ENCODE measurements at regions not wholly inside any gene's neighbourhood (a gene's known extent, or its start where the extent isn't known, plus 50 kb on each side); places are given as distances from the start of the nearest gene placed in this dataset.

DNA sequence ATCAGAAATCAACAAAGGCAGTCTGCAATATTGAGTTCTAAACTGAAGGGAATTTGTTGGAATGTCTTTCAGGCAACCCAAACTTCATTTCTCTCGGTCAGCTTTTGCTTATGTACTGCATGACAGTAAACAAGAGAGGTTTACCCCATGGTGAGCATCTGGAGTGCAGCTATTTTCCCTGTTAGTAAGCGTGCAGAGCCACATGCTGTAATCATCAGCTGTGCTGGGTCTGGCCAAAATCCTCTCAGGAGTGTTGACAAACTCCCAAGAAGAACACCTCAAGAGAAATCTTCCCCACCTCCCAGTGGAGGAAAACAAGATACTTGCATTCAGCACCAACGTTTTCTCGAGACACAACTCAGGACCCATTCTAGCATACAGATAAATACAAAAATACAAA, 83.6 kb upstream of the ADAMTSL1 start:
- TF ChIP-seq, protein P1, sequence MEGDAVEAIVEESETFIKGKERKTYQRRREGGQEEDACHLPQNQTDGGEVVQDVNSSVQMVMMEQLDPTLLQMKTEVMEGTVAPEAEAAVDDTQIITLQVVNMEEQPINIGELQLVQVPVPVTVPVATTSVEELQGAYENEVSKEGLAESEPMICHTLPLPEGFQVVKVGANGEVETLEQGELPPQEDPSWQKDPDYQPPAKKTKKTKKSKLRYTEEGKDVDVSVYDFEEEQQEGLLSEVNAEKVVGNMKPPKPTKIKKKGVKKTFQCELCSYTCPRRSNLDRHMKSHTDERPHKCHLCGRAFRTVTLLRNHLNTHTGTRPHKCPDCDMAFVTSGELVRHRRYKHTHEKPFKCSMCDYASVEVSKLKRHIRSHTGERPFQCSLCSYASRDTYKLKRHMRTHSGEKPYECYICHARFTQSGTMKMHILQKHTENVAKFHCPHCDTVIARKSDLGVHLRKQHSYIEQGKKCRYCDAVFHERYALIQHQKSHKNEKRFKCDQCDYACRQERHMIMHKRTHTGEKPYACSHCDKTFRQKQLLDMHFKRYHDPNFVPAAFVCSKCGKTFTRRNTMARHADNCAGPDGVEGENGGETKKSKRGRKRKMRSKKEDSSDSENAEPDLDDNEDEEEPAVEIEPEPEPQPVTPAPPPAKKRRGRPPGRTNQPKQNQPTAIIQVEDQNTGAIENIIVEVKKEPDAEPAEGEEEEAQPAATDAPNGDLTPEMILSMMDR (IDR thresholded peaks at IDR 0.05) = no peak
- no peak for ATAC-seq

DNA sequence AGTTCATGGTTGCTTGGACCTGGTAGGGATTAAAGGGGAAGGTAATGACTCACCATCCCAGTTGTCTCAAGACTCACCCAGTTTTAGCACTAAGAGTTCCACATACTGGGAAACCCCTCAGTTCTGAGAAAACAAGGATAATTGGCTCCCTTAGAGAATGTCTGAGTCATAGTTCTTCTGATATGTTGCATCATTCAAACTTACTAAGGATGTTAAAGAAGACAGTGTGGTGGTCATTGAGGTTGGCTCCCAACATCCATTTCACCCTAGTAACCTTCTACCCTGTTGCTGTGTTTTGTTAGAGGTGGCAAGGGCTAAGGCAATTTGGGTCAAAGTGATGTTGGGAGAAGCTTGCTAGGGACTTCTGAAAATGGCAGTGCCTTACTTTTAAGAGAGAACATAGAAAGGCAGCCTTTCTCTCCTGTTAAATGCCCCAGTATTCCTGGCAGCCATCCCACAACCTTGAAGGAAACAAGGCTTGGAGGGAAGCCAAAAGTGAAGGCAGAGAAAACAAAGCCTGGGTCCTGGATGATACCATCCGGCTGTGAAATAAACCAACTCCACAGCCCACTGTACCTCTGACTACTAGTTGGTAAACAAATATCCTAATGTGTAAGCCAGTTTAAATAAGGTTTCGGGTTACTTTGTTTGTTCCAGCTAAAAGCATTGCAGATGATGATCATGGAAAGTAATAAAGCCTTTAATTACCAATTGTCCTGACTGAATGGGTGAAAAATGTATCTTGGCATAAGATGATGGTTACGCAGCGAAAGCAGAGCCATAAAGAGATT, 80.4 kb upstream of the ADAMTSL1 start:
- peak; percentile 85 for ATAC-seq
- Histone ChIP-seq H3K36me3 (no peaks in the 10 kb centered on the region), H3K27me3 (no peaks in the 10 kb centered on the region), H3K4me1 (no peaks in the 10 kb centered on the region), H3K27ac (peak overlapping the region in 1 of 2 donors; percentile 34), H3K9me3 (no peaks in the 10 kb centered on the region), H3K4me3 (no peak overlapping the region)
- intact Hi-C loops (cut with DNase I) = no loop called here
- peak in 2 of 4 donors; percentile 27 to 61 for DNase-seq
- TF ChIP-seq, protein P1 (IDR thresholded peaks at IDR 0.05) = no peak

More for the DNA sequence above, 83.6 kb upstream of the ADAMTSL1 start:
- DNase-seq = no peak
- H3K27me3 ChIP-seq = no peaks in the 10 kb centered on the region
- no peak overlapping the region for H3K4me3 ChIP-seq
- no peaks in the 10 kb centered on the region for H3K36me3 ChIP-seq
- intact Hi-C loops (cut with DNase I) = no loop called here
- H3K4me1 ChIP-seq = no peaks in the 10 kb centered on the region
- H3K27ac ChIP-seq = no peak overlapping the region
- H3K9me3 ChIP-seq = no peaks in the 10 kb centered on the region

DNA sequence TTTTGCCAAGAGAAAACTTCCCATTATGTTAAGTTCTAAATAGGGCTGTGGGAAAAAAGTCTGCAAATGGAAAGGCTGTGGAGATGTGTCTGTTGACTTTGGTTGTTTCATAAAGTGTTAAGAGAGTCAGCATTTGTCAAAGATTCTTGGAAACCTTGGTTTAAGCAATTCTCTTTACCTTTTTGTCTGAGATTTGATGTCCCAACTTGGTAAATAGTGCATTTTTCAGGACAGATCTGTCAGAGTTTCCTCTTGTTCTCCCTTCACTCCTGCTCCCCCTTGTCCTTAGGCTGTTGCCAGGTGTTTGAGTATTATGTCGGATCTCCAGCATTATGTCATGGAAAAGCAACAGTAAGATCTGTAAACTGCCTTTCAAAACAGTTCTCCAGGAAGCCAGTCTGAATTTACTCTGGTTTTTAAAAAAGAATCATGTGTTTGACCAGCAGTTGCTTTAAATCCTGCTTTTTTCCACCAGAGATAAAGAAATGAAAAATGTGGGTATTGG, 79.1 kb upstream of the ADAMTSL1 start:
- TF ChIP-seq, protein P1 (IDR thresholded peaks at IDR 0.05) = no peak
- Histone ChIP-seq H3K27ac (no peak overlapping the region), H3K4me1 (no peaks in the 10 kb centered on the region), H3K4me3 (no peak overlapping the region), H3K27me3 (no peaks in the 10 kb centered on the region), H3K36me3 (no peaks in the 10 kb centered on the region), H3K9me3 (no peaks in the 10 kb centered on the region)
- DNase-seq = no peak
- ATAC-seq = no peak
- intact Hi-C loops (cut with DNase I) = no loop called here

DNA sequence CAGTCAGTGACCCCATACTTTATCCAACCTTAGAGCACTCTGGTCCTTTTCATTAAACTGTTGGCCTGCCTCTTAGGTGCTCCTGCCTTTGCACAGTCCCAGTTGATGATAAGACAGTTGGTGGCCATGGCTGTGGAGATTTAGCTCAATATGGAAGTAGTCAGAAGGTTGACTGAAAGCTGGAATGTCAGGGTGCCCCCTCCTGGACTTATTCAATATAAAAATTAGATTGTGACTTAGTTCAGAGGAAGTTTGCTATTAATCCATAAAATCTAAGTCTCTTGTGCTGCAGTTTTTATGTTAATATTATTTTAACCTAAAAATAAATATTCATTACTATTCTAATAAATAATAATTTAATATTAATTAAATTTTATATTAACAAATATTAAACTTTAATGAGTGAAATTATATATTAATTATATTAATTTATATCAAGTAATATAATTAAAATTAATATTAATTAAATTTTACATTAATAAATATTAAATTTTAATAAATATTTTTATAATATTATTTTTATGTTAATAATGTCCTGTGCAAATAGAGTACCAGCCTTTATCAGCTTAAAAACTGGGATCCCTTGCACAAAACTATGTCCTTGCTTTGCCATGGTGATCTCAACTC, 77.7 kb upstream of the ADAMTSL1 start:
- no peaks in the 10 kb centered on the region for H3K36me3 ChIP-seq
- H3K4me1 ChIP-seq = no peaks in the 10 kb centered on the region
- TF ChIP-seq, protein P1 (IDR thresholded peaks at IDR 0.05) = no peak
- no peaks in the 10 kb centered on the region for H3K27me3 ChIP-seq
- H3K4me3 ChIP-seq = no peak overlapping the region
- no peak overlapping the region for H3K27ac ChIP-seq
- no peaks in the 10 kb centered on the region for H3K9me3 ChIP-seq
- ATAC-seq (no peak), DNase-seq (no peak)
- intact Hi-C loops (cut with DNase I) = no loop called here

DNA sequence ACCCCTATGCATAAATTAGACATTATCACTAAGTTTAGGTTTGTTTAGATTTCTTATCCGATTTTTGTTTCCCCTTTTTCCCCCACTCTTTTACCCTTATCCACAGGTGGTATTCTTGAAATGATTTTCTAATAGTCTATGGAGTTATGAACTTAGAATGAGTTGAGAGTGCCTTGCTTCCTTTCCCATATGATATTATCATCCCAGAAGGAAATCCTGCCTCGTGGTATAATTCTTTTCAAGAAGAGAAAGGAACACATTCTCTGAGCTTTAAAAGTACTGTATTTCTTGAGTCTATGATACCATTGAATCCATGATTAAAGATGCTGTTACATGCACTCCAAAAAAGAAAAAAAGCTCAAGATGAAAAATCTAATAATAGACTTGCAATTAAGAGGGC, 76.9 kb upstream of the ADAMTSL1 start:
- H3K36me3 ChIP-seq = no peaks in the 10 kb centered on the region
- H3K27me3 ChIP-seq = no peaks in the 10 kb centered on the region
- intact Hi-C loops (cut with DNase I) = no loop called here

More for the DNA sequence above, 76.9 kb upstream of the ADAMTSL1 start:
- Histone ChIP-seq H3K4me1 (no peaks in the 10 kb centered on the region), H3K27ac (no peak overlapping the region), H3K9me3 (no peaks in the 10 kb centered on the region), H3K4me3 (no peak overlapping the region)
- TF ChIP-seq, protein P1 (IDR thresholded peaks at IDR 0.05) = no peak
- DNase-seq (no peak), ATAC-seq (no peak)

All from left lung (tissue), 4 donors.